ENCODE measurements at regions not wholly inside any gene's neighbourhood (a gene's known extent, or its start where the extent isn't known, plus 50 kb on each side); places are given as distances from the start of the nearest gene placed in this dataset.

DNA sequence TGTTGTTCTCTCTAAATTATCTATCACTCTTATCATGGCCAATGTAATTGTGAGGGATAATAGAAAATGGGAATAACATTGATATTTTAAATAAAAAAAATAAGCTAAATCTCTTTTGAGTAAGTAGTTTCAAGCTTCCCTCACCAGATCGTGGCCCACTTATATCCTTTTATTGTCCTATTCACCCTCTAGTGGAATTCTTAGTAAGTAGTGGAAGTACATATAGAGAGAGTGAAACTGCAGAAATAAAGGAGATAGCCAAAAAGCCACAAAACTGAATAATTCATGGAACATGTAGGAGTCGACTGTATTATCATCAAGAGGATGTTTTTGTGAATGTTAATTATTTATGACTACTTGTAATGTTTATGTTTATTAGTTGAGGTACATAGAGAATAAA is 66.1 kb upstream of the DTNA start:
- TF ChIP-seq, protein P1, sequence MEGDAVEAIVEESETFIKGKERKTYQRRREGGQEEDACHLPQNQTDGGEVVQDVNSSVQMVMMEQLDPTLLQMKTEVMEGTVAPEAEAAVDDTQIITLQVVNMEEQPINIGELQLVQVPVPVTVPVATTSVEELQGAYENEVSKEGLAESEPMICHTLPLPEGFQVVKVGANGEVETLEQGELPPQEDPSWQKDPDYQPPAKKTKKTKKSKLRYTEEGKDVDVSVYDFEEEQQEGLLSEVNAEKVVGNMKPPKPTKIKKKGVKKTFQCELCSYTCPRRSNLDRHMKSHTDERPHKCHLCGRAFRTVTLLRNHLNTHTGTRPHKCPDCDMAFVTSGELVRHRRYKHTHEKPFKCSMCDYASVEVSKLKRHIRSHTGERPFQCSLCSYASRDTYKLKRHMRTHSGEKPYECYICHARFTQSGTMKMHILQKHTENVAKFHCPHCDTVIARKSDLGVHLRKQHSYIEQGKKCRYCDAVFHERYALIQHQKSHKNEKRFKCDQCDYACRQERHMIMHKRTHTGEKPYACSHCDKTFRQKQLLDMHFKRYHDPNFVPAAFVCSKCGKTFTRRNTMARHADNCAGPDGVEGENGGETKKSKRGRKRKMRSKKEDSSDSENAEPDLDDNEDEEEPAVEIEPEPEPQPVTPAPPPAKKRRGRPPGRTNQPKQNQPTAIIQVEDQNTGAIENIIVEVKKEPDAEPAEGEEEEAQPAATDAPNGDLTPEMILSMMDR (tag by site-specific recombination; IDR thresholded peaks at IDR 0.05) = no peak
- TF ChIP-seq ZNF37A (tag by site-specific recombination; IDR thresholded peaks at IDR 0.05) (no peak), ZNF354C (tag by site-specific recombination; IDR thresholded peaks at IDR 0.05; ENCODE audit: borderline replicate concordance, low read depth) (no peak), ZNF544 (tag by site-specific recombination; IDR thresholded peaks at IDR 0.05) (no peak), MEIS1 (CRISPR knock-in tag; IDR thresholded peaks at IDR 0.05; ENCODE audit: borderline replicate concordance) (no peak), SCRT2 (tag by site-specific recombination; IDR thresholded peaks at IDR 0.05) (no peak), YY1 (tag by site-specific recombination; IDR thresholded peaks at IDR 0.05) (no peak)
- TF ChIP-seq, protein P2, sequence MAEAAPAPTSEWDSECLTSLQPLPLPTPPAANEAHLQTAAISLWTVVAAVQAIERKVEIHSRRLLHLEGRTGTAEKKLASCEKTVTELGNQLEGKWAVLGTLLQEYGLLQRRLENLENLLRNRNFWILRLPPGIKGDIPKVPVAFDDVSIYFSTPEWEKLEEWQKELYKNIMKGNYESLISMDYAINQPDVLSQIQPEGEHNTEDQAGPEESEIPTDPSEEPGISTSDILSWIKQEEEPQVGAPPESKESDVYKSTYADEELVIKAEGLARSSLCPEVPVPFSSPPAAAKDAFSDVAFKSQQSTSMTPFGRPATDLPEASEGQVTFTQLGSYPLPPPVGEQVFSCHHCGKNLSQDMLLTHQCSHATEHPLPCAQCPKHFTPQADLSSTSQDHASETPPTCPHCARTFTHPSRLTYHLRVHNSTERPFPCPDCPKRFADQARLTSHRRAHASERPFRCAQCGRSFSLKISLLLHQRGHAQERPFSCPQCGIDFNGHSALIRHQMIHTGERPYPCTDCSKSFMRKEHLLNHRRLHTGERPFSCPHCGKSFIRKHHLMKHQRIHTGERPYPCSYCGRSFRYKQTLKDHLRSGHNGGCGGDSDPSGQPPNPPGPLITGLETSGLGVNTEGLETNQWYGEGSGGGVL (tag by site-specific recombination; IDR thresholded peaks at IDR 0.05) = no peak
- TF ChIP-seq, protein P3, sequence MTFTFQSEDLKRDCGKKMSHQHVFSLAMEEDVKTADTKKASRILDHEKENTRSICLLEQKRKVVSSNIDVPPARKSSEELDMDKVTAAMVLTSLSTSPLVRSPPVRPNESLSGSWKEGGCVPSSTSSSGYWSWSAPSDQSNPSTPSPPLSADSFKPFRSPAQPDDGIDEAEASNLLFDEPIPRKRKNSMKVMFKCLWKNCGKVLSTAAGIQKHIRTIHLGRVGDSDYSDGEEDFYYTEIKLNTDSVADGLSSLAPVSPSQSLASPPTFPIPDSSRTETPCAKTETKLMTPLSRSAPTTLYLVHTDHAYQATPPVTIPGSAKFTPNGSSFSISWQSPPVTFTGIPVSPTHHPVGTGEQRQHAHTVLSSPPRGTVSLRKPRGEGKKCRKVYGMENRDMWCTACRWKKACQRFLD (tag by site-specific recombination; IDR thresholded peaks at IDR 0.05) = no peak

Measured in HEK293 (cell line).